Prostate gland (tissue), 2 donors: ENCODE measurements at regions not wholly inside any gene's neighbourhood (a gene's known extent, or its start where the extent isn't known, plus 50 kb on each side); places are given as distances from the start of the nearest gene placed in this dataset.

Experiments used
- DNase-seq: peaks from one replicate; pipeline ENCODE4 v3.0.0-alpha.2; 2019; ENCODE audit warnings: low spot score
- H3K27ac ChIP-seq, 2 donors: fragments of 200-600 bp; sonication (generic); 2 replicates each; pipeline ENCODE4 v1.5.1; 2017 to 2019
- H3K27me3 ChIP-seq: fragments of 200-600 bp; sonication (generic); replicated peaks from 2 replicates; pipeline ENCODE4 v1.5.1; 2019; ENCODE audit not compliant: insufficient read depth
- H3K36me3 ChIP-seq, 2 donors: fragments of 200-600 bp; sonication (generic); 1 replicate in 1 of 2; 2 replicates in 1 of 2; pipeline versions ENCODE4 v1.5.1 to v1.8.1; 2017 to 2019
- H3K4me1 ChIP-seq: fragments of 200-600 bp; sonication (generic); replicated peaks from 2 replicates; pipeline ENCODE4 v1.5.1; 2019
- H3K4me3 ChIP-seq, 2 donors: fragments of 200-600 bp; sonication (generic); 2 replicates each; pipeline ENCODE4 v1.5.1; 2017 to 2019
- H3K9me3 ChIP-seq: fragments of 200-600 bp; sonication (generic); 2 replicates; pipeline ENCODE4 v1.5.1; 2017
- CTCF ChIP-seq, 4 experiments: fragments of 200-600 bp in 2 of 4; fragments of 450-650 bp in 2 of 4; sonication (generic) in 2 of 4; IDR thresholded peaks; 1 replicate in 3 of 4; 2 replicates in 1 of 4; pipeline ENCODE4 v1.5.1; 2016 to 2019; ENCODE audit warnings: antibody characterized with exemption in 4 of 4, mild to moderate bottlenecking in 2 of 4, moderate library complexity in 2 of 4
- POLR2A ChIP-seq: fragments of 450-650 bp; IDR thresholded peaks from one replicate; pipeline ENCODE4 v1.6.1; 2016; ENCODE audit warnings: antibody characterized with exemption, mild to moderate bottlenecking
- POLR2AphosphoS5 ChIP-seq: sonication (generic); formaldehyde crosslinking; IDR thresholded peaks from one replicate; pipeline ENCODE4 v1.6.1; 2017; ENCODE audit warnings: antibody characterized with exemption
- WGBS: methylation state at CpG from one replicate; pipeline ENCODE4 v1.1.5; 2018; 5-methylcytosine and 5-hydroxymethylcytosine counted together
- intact Hi-C: fragments of 100-400 bp; cut with DNase I; formaldehyde crosslinking; loops from one replicate; pipeline ENCODE4 v1.14.2; 2022

DNA sequence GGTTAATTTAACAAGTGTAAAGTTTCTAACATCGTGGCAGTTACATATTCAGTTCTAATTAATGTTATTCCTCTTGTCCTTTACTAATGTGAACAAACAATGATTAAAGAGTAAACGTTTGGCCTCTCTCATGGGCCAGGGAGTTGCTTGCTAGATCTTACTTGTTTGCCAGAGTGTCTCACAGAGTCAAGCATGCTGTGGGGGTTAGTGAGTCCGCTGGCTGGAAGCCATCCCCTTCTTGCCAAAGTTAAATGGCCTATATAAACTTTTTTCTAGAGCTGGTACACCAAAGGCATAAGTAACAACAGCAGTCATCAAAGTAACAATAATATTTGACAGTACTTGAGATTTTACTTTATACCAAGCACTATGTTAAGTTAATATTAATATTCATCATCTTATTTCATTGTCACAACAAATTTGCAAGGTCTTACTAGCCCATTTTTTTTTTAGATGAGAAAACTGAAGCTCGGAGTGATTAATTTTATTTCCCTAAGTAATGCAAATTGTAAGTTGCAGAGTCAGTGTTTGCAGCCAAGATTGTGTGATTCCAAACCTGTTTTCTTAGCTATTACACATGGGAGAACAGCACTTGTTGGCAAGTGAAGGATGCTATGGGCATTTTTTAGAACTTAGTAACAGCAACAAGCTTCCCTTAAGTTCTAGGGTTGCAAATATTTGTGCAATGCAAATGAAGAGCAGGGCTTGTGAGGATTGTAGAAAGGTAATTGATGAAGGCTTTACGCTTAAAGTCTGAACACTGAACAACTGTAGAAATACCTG is 224.5 kb downstream of the RFPL4B start:
- Histone ChIP-seq H3K36me3 (no peaks in the 10 kb centered on the region), H3K27ac (no peak overlapping the region), H3K4me3 (no peak overlapping the region), H3K9me3 (no peaks in the 10 kb centered on the region), H3K27me3 (no peaks in the 10 kb centered on the region), H3K4me1 (no peaks in the 10 kb centered on the region)
- peak; percentile 46 for DNase-seq
- intact Hi-C loops: no loop called here
- TF ChIP-seq CTCF (IDR thresholded peaks at IDR 0.05): no peak
- no peak for TF ChIP-seq POLR2AphosphoS5
- no peak for TF ChIP-seq POLR2A
- WGBS: 27% methylated on average over 5 of the region's 5 CpGs

DNA sequence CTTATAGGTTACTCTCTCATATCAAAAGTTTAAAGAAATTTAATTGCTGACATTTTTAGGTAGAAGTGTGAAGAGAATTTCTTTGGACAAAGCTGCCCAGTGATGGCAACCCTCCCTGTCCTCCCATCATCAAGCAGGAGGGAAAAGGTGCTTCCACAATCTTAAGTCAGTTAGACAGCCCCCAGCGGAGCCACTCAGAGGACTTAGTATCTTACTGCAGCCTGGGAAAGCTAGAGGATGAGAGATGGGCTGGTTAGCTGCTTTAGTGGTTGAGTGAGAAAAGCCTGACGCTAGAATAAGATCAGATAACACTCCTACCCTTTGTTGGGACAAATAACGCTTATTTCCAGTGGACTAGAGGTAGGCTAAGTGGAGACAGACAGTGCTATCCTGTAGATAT is 227.1 kb downstream of the RFPL4B start:
- TF ChIP-seq POLR2A (no peak), POLR2AphosphoS5 (no peak), CTCF (IDR thresholded peaks at IDR 0.05) (no peak)
- no peak for DNase-seq
- Histone ChIP-seq H3K4me1 (no peaks in the 10 kb centered on the region), H3K36me3 (no peaks in the 10 kb centered on the region), H3K27ac (no peak overlapping the region), H3K9me3 (no peaks in the 10 kb centered on the region), H3K27me3 (no peaks in the 10 kb centered on the region), H3K4me3 (no peak overlapping the region)
- intact Hi-C loops: no loop called here
- WGBS: 76% methylated on average over 3 of the region's 3 CpGs

GRCh38 chr6:112575309-112575834 is 228.2 kb downstream of the RFPL4B start:
- H3K36me3 ChIP-seq: no peaks in the 10 kb centered on the region
- no peak overlapping the region for H3K27ac ChIP-seq
- no peaks in the 10 kb centered on the region for H3K27me3 ChIP-seq
- H3K4me3 ChIP-seq: no peak overlapping the region
- intact Hi-C loops: no loop called here
- DNase-seq: no peak
- H3K9me3 ChIP-seq: no peaks in the 10 kb centered on the region
- TF ChIP-seq POLR2AphosphoS5 (no peak), POLR2A (no peak), CTCF (IDR thresholded peaks at IDR 0.05) (no peak)
- 92% methylated on average over 3 of the region's 3 CpGs for WGBS
- H3K4me1 ChIP-seq: no peaks in the 10 kb centered on the region

DNA sequence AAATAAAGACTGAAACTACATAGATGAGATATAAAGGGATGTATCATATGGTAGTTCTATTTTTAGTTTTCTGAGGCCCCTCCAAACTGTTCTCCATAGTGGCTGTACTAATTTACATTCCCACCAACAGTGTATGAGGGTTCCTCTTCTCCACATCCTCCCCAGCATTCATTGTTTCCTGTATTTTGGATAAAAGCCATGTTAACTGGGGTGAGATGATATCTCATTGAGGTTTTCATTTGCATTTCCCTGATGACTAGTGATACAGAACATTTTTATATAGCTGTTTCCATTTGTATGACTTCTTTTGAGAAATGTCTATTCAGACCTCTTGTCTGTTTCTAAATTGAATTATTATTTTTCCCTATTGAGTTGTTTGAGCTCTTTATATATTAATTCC is 229.3 kb downstream of the RFPL4B start:
- Histone ChIP-seq H3K4me3 (no peak overlapping the region), H3K9me3 (no peaks in the 10 kb centered on the region), H3K27me3 (no peaks in the 10 kb centered on the region), H3K27ac (no peak overlapping the region), H3K4me1 (no peaks in the 10 kb centered on the region), H3K36me3 (no peaks in the 10 kb centered on the region)
- intact Hi-C loops: no loop called here
- DNase-seq: no peak
- TF ChIP-seq CTCF (IDR thresholded peaks at IDR 0.05): no peak
- no peak for TF ChIP-seq POLR2A
- no peak for TF ChIP-seq POLR2AphosphoS5

DNA sequence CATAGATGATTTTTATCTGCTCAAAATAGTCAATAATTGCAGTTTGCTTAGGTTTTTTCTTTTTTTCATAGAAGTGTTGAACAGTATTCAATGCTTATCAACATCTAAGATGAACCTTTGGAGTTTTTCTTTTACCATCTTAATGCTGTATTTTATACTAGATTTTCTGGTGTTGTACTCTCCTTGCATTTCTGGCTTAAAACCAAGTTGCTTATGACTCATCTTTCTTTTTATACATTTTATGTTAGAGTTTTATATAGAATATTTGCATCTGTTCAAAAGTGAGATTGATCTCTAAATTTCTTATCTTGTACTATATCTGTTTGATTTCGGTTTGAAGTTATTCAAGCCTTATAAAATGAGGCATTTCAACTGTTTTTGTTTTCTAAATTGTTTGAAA is 232.5 kb downstream of the RFPL4B start:
- no peak overlapping the region for H3K4me3 ChIP-seq
- no peak for TF ChIP-seq POLR2AphosphoS5
- no peak for TF ChIP-seq POLR2A
- TF ChIP-seq CTCF (IDR thresholded peaks at IDR 0.05): no peak
- no peaks in the 10 kb centered on the region for H3K4me1 ChIP-seq
- no peak overlapping the region for H3K27ac ChIP-seq
- H3K27me3 ChIP-seq: no peaks in the 10 kb centered on the region
- intact Hi-C loops: no loop called here
- 53% methylated on average over 1 of the region's 1 CpG for WGBS
- no peak for DNase-seq
- no peaks in the 10 kb centered on the region for H3K36me3 ChIP-seq
- H3K9me3 ChIP-seq: no peaks in the 10 kb centered on the region
